Activated CD8-positive, alpha-beta T cell treated with anti-CD3 and anti-CD28 coated beads for 36 hours (primary cell): ENCODE measurements at regions not wholly inside any gene's neighbourhood (a gene's known extent, or its start where the extent isn't known, plus 50 kb on each side); places are given as distances from the start of the nearest gene placed in this dataset.

ENCODE experiments used
- ATAC-seq: fragments of 200-7000 bp; cut with Tn5 transposase; one replicate; pipeline ENCODE4 v1.10.0; 2021; ENCODE audit warnings: mild to moderate bottlenecking, moderate library complexity
- CTCF ChIA-PET: fragments of 350-600 bp; sonication (Branson Sonifier 250); formaldehyde crosslinking; loops from one replicate; lab custom pipeline; 2021; ENCODE audit warnings: antibody characterized with exemption; lab: Charles Lee
- POLR2A ChIA-PET: fragments of 350-600 bp; sonication (Branson Sonifier 250); formaldehyde crosslinking; loops from one replicate; lab custom pipeline; 2021; ENCODE audit warnings: antibody characterized with exemption; lab: Charles Lee
- DNase-seq: peaks from one replicate; pipeline ENCODE4 v3.0.0-alpha.2; 2020
- H3K27ac Mint-ChIP-seq: one replicate; pipeline ENCODE4 v1.8.0; 2021; ENCODE audit warnings: mild to moderate bottlenecking, mixed read lengths
- H3K27me3 Mint-ChIP-seq: one replicate; pipeline ENCODE4 v1.8.0; 2021; ENCODE audit warnings: mixed read lengths
- H3K36me3 Mint-ChIP-seq: one replicate; pipeline ENCODE4 v1.8.0; 2021; ENCODE audit warnings: low read depth, mixed read lengths
- H3K4me1 Mint-ChIP-seq: one replicate; pipeline ENCODE4 v1.8.0; 2021; ENCODE audit warnings: low read depth, mixed read lengths
- H3K4me3 Mint-ChIP-seq: one replicate; pipeline ENCODE4 v1.8.0; 2021; ENCODE audit warnings: mild to moderate bottlenecking, moderate library complexity, mixed read lengths
- H3K9me3 Mint-ChIP-seq: one replicate; pipeline ENCODE4 v1.8.0; 2021; ENCODE audit warnings: mixed read lengths
- CTCF ChIP-seq: fragments of 200-600 bp; IDR thresholded peaks from one replicate; pipeline ENCODE4 v1.8.0; 2022; ENCODE audit warnings: antibody characterized with exemption, mild to moderate bottlenecking
- intact Hi-C: fragments of 100-400 bp; cut with micrococcal nuclease; formaldehyde crosslinking; loops from one replicate; pipeline ENCODE4 v1.10.0; 2022

DNA sequence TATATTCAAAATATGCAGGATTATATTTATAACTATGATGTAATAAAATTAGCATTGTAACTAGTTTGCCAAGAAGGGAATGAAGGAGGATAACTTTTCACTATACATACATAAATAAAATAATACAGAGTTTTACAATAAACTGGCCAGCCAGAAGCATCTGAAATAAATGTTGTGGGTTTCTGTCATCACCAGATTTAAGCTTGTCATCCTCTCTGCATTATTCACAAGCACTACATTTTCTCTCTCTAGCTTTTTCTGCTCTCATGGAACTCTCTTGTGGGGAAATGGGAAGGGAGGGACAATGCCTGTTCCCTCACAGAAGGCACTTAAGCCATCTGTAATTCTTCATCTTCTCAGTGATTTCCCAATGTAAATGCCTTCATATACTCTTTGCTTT is 626.8 kb downstream of the SEMA5A start:
- intact Hi-C loops, result no loop called here
- no peaks in the 10 kb centered on the region for H3K27me3 Mint-ChIP-seq
- no peaks in the 10 kb centered on the region for H3K4me1 Mint-ChIP-seq
- no peak overlapping the region for H3K27ac Mint-ChIP-seq
- ATAC-seq (no peak), DNase-seq (no peak)
- CTCF ChIA-PET, result interaction anchor here (1.6 kb wide), 1 partner anchor 11 kb away, joined by 5 read pairs; no protein-coding TSS in a partner anchor
- no peak for TF ChIP-seq CTCF
- H3K9me3 Mint-ChIP-seq, result peaks cover 11% of the 10 kb centered on the region
- no peaks in the 10 kb centered on the region for H3K36me3 Mint-ChIP-seq
- no peak overlapping the region for H3K4me3 Mint-ChIP-seq
- POLR2A ChIA-PET, result no interaction called here

DNA sequence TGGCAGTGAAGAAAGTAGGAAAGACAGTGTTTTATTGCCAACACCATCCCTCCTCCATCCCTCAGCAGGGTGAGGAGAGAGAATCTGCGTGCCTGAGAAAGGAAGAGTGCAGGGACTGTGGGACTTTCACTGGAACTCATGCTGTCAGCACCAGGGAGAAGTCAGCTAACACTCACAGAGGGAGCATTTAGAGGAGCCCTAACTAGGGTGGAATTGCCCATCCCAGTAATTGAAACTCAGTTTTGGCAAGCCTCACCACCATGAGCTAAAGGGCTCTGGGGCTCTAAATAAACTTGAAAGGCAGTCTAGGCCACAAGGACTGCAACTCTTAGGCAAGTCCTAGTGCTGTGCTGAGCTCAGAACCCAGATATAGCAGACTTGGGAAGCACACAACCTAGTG is 622.3 kb downstream of the SEMA5A start:
- intact Hi-C loops, result no loop called here
- no peaks in the 10 kb centered on the region for H3K4me1 Mint-ChIP-seq
- no peak overlapping the region for H3K27ac Mint-ChIP-seq
- DNase-seq (no peak), ATAC-seq (no peak)
- no peaks in the 10 kb centered on the region for H3K27me3 Mint-ChIP-seq
- ChIA-PET POLR2A (no interaction called here), CTCF (no interaction called here)
- H3K4me3 Mint-ChIP-seq, result no peak overlapping the region
- peaks cover 10% of the 10 kb centered on the region for H3K9me3 Mint-ChIP-seq
- no peaks in the 10 kb centered on the region for H3K36me3 Mint-ChIP-seq
- no peak for TF ChIP-seq CTCF

DNA sequence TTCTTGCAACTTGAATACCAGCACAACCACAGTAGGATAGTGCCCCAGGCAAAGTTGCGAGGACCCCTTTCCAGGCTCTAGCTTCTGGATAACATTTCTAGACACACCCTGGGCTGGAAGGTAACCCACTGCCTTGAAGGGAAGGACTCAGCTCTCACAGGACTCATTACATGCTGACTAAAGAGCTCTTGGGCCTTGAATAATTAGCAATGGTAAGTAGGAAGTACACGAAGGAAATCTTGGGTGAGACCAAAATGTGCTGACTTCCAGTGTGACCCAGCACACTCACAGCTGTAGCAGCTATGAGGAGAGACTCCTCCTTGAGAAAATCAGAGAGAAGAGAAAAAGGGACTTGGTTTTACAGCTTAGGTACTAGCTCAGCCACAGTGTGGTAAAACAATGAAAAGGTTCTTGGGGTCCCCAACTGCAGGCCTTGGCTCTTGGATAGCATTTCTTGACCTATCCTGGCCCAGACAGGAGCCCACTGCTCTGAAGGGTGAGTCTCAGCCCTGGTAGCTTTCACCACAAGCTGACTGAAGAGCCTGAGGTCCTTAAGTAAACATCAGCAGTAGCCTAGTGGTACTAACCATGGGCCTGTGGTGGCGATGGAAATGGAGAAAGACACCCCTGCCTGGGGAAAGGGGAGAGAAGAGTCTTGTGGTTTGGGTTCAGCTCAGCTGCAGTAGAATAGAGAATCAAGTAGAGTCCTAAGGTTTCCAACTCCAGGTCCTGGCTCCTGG is 621.7 kb downstream of the SEMA5A start:
- H3K27me3 Mint-ChIP-seq, result no peaks in the 10 kb centered on the region
- intact Hi-C loops, result no loop called here
- H3K9me3 Mint-ChIP-seq, result peaks cover 9% of the 10 kb centered on the region
- ChIA-PET CTCF (no interaction called here), POLR2A (no interaction called here)
- TF ChIP-seq CTCF, result no peak
- H3K27ac Mint-ChIP-seq, result no peak overlapping the region
- no peaks in the 10 kb centered on the region for H3K4me1 Mint-ChIP-seq
- ATAC-seq (no peak), DNase-seq (no peak)
- no peaks in the 10 kb centered on the region for H3K36me3 Mint-ChIP-seq
- H3K4me3 Mint-ChIP-seq, result no peak overlapping the region

- Mint-ChIP-seq H3K27ac (no peak overlapping the region), H3K4me1 (no peaks in the 10 kb centered on the region), H3K9me3 (peaks cover 10% of the 10 kb centered on the region), H3K36me3 (no peaks in the 10 kb centered on the region), H3K4me3 (no peak overlapping the region), H3K27me3 (no peaks in the 10 kb centered on the region)
- POLR2A ChIA-PET, result no interaction called here
- TF ChIP-seq CTCF, result no peak
- intact Hi-C loops, result no loop called here
- no peak for DNase-seq
- CTCF ChIA-PET, result no interaction called here
- ATAC-seq, result no peak
Observed at GRCh38 chr5:8930021-8930420, 615.9 kb downstream of the SEMA5A start.

- H3K27me3 Mint-ChIP-seq, result no peaks in the 10 kb centered on the region
- intact Hi-C loops, result no loop called here
- H3K27ac Mint-ChIP-seq, result no peak overlapping the region
- no peaks in the 10 kb centered on the region for H3K36me3 Mint-ChIP-seq
- no peak overlapping the region for H3K4me3 Mint-ChIP-seq
- CTCF ChIA-PET, result no interaction called here
- TF ChIP-seq CTCF, result no peak
- DNase-seq (no peak), ATAC-seq (no peak)
- POLR2A ChIA-PET, result no interaction called here
- peaks cover 8% of the 10 kb centered on the region for H3K9me3 Mint-ChIP-seq
- no peaks in the 10 kb centered on the region for H3K4me1 Mint-ChIP-seq
Observed at GRCh38 chr5:8934455-8934854, 611.4 kb downstream of the SEMA5A start.
